ENCODE measurements at regions not wholly inside any gene's neighbourhood (a gene's known extent, or its start where the extent isn't known, plus 50 kb on each side); places are given as distances from the start of the nearest gene placed in this dataset.

DNA sequence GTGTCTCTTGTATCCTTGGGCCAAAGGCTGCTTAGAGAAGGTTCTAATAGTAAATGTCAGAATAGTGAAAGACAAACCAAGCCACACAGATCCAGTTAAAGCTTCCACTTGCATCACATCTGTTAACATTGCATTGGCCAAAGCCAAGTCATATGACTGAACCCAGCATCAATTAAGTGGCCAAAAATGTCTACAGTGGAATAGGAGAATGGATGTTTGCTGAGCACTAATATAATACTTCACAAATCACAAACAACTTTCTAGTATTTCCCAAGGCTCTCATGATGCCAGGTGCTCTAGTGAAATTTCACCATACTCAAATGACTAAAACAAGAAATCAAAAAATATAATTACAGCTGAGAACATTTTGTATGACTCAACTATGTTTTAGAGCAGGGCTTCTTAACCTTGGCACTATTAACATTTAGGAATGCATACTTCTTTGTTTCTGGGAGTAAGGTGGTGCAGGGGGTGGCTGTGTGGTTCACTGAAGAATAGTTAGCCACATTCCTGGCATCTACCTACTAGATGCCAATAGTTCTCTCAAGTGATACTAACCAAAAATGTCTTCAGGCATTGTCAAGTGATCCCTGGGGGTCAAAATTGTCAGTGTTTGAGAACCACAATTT lies 148.0 kb upstream of the SPTLC3 start:
- Mint-ChIP-seq H3K27ac (no peak overlapping the region), H3K4me3 (no peak overlapping the region), H3K36me3 (no peaks in the 10 kb centered on the region), H3K27me3 (peaks cover 4% of the 10 kb centered on the region), H3K4me1 (ENCODE audit: unreplicated experiment) (no peaks in the 10 kb centered on the region), H3K9me3 (no peaks in the 10 kb centered on the region)
- no peak for TF ChIP-seq CTCF (conservative IDR thresholded peaks at IDR 0.05)
- DNase-seq (ENCODE audit: extremely low spot score, unreplicated experiment): no peak

- Mint-ChIP-seq H3K4me1 (ENCODE audit: unreplicated experiment) (no peaks in the 10 kb centered on the region), H3K4me3 (no peak overlapping the region), H3K27ac (no peak overlapping the region), H3K27me3 (peaks cover 7% of the 10 kb centered on the region), H3K9me3 (no peaks in the 10 kb centered on the region), H3K36me3 (no peaks in the 10 kb centered on the region)
- no peak for TF ChIP-seq CTCF (conservative IDR thresholded peaks at IDR 0.05)
- no peak for DNase-seq (ENCODE audit: extremely low spot score, unreplicated experiment)
Measured at GRCh38 chr20:12869669-12870068, 139.1 kb upstream of the SPTLC3 start.

- no peak for DNase-seq (ENCODE audit: extremely low spot score, unreplicated experiment)
- H3K36me3 Mint-ChIP-seq: no peaks in the 10 kb centered on the region
- no peak overlapping the region for H3K27ac Mint-ChIP-seq
- no peaks in the 10 kb centered on the region for H3K4me1 Mint-ChIP-seq (ENCODE audit: unreplicated experiment)
- TF ChIP-seq CTCF (conservative IDR thresholded peaks at IDR 0.05): no peak
- H3K9me3 Mint-ChIP-seq: no peaks in the 10 kb centered on the region
- peaks cover 7% of the 10 kb centered on the region for H3K27me3 Mint-ChIP-seq
- no peak overlapping the region for H3K4me3 Mint-ChIP-seq
Measured at GRCh38 chr20:12870588-12870987, 138.2 kb upstream of the SPTLC3 start.

- Mint-ChIP-seq H3K36me3 (no peaks in the 10 kb centered on the region), H3K4me1 (ENCODE audit: unreplicated experiment) (peaks cover 3% of the 10 kb centered on the region), H3K27ac (no peak overlapping the region), H3K4me3 (no peak overlapping the region), H3K9me3 (no peaks in the 10 kb centered on the region), H3K27me3 (peaks cover 3% of the 10 kb centered on the region)
- no peak for TF ChIP-seq CTCF (conservative IDR thresholded peaks at IDR 0.05)
- no peak for DNase-seq (ENCODE audit: extremely low spot score, unreplicated experiment)
Measured at GRCh38 chr20:12874933-12875332, 133.8 kb upstream of the SPTLC3 start.

- Mint-ChIP-seq H3K9me3 (no peaks in the 10 kb centered on the region), H3K4me1 (ENCODE audit: unreplicated experiment) (peaks cover 3% of the 10 kb centered on the region), H3K27me3 (peaks cover 3% of the 10 kb centered on the region), H3K27ac (no peak overlapping the region), H3K4me3 (no peak overlapping the region), H3K36me3 (no peaks in the 10 kb centered on the region)
- no peak for TF ChIP-seq CTCF (conservative IDR thresholded peaks at IDR 0.05)
- DNase-seq (ENCODE audit: extremely low spot score, unreplicated experiment): no peak
Measured at GRCh38 chr20:12875510-12875909, 133.3 kb upstream of the SPTLC3 start.

Measured in type B pancreatic cell (in vitro differentiated cells).